ENCODE measurements at regions not wholly inside any gene's neighbourhood (a gene's known extent, or its start where the extent isn't known, plus 50 kb on each side); places are given as distances from the start of the nearest gene placed in this dataset.

- DNase-seq: no peak
Observed at GRCh38 chr14:49220492-49220891, 365.7 kb downstream of the RPS29 start.

- no peak for DNase-seq
Observed at GRCh38 chr14:49218436-49219092, 367.6 kb downstream of the RPS29 start.

GRCh38 chr14:49212721-49213120, 373.5 kb downstream of the RPS29 start:
- no peak for DNase-seq

GRCh38 chr14:49209416-49209815, 376.8 kb downstream of the RPS29 start:
- DNase-seq: no peak

- DNase-seq: no peak
Observed at GRCh38 chr14:49206828-49207227, 379.4 kb downstream of the RPS29 start.

- DNase-seq: no peak
Observed at GRCh38 chr14:49203676-49204075, 382.5 kb downstream of the RPS29 start.

- no peak for DNase-seq
Observed at GRCh38 chr14:49199159-49199558, 387.0 kb downstream of the RPS29 start.

- no peak for DNase-seq
Observed at GRCh38 chr14:49196327-49196726, 389.9 kb downstream of the RPS29 start.

- no peak for DNase-seq
Observed at GRCh38 chr14:49194067-49194466, 392.1 kb downstream of the RPS29 start.

- no peak for DNase-seq
Observed at GRCh38 chr14:49193332-49194065, 392.7 kb downstream of the RPS29 start.

GRCh38 chr14:49191380-49191779, 394.8 kb downstream of the RPS29 start:
- no peak for DNase-seq

- no peak for DNase-seq
Observed at GRCh38 chr14:49189375-49189774, 396.8 kb downstream of the RPS29 start.

- no peak for DNase-seq
Observed at GRCh38 chr14:49187799-49188198, 398.4 kb downstream of the RPS29 start.

GRCh38 chr14:49173765-49174373, 412.3 kb downstream of the RPS29 start:
- DNase-seq: no peak

- no peak for DNase-seq
Observed at GRCh38 chr14:49164074-49164473, 422.1 kb downstream of the RPS29 start.

- DNase-seq: no peak
Observed at GRCh38 chr14:49160983-49161382, 425.2 kb downstream of the RPS29 start.

GRCh38 chr14:49159081-49159480, 427.1 kb downstream of the RPS29 start:
- DNase-seq: no peak

GRCh38 chr14:49139593-49139992, 446.6 kb downstream of the RPS29 start:
- no peak for DNase-seq

GRCh38 chr14:49134940-49135339, 451.2 kb downstream of the RPS29 start:
- no peak for DNase-seq

- no peak for DNase-seq
Observed at GRCh38 chr14:49121246-49121645, 464.9 kb downstream of the RPS29 start.

GRCh38 chr14:49114161-49114893, 471.9 kb downstream of the RPS29 start:
- no peak for DNase-seq

GRCh38 chr14:49106741-49107667, 479.2 kb downstream of the RPS29 start:
- no peak for DNase-seq
